GM12874 (cell line): ENCODE measurements at regions not wholly inside any gene's neighbourhood (a gene's known extent, or its start where the extent isn't known, plus 50 kb on each side); places are given as distances from the start of the nearest gene placed in this dataset.

ENCODE experiments used
- TF ChIP-seq, protein P1 (sequence below): IDR thresholded peaks from 2 replicates; pipeline ENCODE4 v1.5.1; 2011; ENCODE audit warnings: low read depth, mild to moderate bottlenecking, control low read depth, low read length, moderate library complexity; ENCODE audit not compliant: insufficient read depth

DNA sequence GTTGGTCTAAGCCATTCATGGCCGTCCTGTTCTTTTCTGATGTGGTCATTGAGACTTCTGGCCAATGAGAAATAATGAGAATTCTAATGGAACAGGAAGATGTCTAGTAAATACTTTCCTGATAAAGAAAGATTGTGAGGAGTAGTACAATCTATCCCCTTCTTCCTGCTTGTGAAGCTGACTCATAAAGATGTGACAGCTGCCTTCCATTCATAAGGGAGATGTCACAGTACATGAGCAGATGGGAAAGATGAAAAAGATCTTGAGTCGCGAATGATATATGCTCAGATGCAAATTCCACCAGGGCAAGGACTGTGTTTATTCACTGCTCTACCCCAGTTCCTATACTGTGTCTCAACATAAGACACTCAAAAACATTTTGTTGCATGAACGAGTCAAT, 111.7 kb upstream of the FOXF1 start:
- TF ChIP-seq, protein P1, sequence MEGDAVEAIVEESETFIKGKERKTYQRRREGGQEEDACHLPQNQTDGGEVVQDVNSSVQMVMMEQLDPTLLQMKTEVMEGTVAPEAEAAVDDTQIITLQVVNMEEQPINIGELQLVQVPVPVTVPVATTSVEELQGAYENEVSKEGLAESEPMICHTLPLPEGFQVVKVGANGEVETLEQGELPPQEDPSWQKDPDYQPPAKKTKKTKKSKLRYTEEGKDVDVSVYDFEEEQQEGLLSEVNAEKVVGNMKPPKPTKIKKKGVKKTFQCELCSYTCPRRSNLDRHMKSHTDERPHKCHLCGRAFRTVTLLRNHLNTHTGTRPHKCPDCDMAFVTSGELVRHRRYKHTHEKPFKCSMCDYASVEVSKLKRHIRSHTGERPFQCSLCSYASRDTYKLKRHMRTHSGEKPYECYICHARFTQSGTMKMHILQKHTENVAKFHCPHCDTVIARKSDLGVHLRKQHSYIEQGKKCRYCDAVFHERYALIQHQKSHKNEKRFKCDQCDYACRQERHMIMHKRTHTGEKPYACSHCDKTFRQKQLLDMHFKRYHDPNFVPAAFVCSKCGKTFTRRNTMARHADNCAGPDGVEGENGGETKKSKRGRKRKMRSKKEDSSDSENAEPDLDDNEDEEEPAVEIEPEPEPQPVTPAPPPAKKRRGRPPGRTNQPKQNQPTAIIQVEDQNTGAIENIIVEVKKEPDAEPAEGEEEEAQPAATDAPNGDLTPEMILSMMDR: no peak

DNA sequence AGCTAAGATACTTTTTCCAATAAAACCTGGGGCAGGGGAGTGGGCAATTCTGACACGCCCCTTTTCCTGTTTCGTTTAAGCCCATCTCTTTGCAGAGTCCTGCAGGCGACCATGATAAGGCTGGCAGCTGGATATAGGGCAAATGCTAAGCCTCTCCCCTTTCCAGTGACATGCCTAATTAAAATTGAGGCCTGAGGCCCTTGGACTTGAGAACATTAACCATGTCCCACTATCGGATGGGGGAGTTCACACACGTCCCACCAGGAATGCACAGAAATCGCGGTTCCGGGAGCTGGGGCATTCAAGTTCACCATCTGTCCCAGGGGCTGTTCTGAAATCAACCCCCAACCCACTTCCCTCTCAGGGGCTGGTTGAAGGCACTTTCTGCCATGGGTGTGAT, 109.2 kb upstream of the FOXF1 start:
- TF ChIP-seq, protein P1: no peak

DNA sequence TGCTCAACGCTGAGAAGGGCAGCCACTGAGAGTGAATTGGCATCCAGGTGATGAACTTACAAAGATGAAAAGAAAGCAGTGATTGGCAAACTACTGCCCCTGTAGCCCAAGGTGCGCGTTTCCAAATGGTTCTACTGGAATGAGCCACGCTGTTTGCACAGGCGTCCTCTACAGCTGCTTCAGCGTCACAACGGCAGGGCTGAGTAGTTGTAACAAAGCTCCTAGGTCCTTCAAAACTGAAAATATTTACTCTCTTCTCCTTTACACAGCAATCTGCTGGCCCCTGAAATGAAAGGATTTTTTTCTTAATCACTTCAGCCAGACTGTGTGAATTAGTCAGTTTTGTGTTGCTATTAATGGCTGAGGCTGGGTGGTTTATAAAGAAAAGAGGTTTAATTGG, 107.2 kb upstream of the FOXF1 start:
- TF ChIP-seq, protein P1: no peak

DNA sequence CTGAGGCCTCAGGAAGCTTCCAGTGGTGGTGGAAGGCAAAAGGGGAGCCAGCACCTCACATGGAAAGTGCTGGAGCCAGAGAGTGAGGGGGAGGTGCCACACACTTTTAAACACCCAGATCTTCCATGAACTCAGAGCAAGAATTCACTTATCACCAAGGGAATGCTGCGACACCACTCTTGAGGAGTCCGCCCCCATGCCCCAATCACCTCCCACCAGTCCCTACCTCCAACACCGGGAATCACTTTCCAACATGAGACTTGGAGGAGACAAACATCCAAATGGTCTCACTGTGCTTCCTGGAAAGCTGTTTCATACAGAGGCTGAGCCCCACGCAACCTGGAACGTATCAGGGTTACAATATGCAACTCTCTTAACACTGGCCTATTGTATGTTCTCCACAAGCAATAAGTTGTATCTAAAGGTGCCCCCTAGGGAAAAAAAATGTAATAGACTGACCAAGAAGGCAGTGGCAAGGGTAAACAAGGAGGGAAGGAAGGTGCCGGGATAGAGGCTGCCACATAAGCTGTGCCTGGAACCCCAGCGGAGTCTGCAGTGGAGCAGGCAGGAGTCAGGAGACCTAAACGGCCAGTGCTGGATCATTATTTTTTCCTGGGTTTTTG, 106.7 kb upstream of the FOXF1 start:
- TF ChIP-seq, protein P1: no peak

DNA sequence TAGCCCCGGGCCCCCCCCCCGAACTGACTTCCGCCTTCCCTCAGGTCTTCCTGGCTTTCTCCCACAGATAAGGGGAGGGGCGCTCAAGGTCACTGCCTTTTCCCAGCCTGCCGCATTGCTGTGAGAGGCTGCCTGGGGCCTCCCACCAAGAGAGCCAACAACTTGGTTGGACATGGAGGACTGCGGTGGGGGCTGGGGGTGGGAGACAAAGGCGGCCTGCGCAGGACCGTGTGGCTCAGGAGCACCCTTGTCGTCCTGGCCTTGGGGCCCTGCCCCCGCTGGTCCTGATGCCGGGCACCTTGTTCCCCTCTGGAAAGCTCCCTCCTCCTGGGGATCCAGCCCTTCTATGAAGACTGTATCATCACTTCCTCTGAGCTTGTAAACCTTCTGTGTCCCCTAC, 105.6 kb upstream of the FOXF1 start:
- TF ChIP-seq, protein P1: no peak

DNA sequence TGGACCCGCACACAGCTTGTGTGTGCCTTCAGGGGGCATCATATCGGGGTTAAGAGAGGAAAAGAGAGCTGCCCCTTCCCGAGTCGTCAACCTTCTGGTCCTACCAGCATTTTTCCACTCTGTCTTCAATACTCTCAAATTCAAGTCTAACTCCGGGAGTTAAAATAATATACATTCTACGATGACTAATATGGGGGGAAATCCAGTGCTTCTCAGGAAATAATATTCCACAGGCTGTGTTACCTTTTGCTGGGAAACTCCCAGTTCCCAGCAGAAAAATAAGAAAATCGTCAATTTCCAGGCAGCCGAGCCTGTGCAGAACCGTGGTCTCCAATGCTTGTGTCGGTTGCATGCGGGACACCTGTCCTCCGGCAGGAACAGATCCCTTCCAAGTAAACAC, 105.0 kb upstream of the FOXF1 start:
- TF ChIP-seq, protein P1: no peak

DNA sequence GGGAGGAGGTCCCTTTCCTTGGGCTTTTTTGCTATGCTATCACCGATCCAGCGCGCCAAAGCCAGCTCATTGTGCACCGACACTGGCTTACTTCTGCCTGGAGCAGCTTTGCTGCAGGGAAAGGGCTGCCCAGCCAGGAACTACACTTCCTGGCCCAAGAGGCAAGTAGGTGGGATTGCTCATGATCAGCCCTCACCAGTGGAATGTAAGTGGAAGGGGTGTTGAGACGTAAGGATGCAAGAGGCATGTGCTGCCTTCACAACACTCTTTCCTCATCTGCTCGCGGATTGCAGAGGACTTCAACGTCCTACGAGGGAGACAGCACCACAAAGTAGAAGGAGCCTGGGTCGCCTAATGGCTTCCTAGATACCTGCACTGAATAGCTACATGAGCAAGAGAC, 104.3 kb upstream of the FOXF1 start:
- TF ChIP-seq, protein P1: no peak

DNA sequence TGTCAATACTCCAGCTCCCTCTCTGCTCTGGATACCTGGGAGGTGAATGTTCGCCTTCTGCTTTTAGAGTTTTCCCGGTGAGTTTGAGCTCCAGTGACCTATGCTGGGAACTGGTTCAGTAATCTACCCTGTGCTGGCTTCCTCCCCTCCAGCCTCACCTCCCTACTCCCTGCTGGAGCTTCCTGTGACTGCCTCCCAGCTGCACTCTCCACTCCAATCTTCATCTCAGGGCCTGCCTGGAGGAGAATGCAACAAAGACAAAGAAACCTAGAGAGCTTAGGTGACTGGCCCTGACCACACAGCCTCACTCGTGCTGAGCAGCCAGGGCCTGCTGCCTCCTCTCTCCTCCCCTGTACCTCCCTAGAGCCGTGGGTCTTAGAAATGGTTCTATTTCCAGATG, 101.6 kb upstream of the FOXF1 start:
- TF ChIP-seq, protein P1: no peak
